ENCODE measurements at regions not wholly inside any gene's neighbourhood (a gene's known extent, or its start where the extent isn't known, plus 50 kb on each side); places are given as distances from the start of the nearest gene placed in this dataset.

DNA sequence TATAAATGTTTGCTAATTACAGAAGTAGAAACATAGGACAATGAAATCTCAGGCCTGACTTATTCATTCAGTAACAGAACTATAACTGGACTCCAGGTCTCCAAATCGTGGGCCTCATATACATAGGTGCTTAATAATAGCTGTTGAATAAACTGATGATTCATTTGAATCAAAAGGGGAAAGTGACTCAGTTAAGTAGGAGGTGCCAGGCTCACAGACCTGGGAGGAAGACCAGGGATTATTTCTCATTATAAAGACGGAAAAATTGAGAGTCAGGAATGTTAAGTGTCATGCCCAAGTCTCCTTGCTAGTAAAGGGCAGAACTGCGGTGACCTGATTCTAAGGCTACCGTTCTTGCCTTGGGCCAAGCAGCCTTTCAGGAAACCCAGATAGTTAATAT is 131.5 kb downstream of the HS3ST1 start:
- no CpG with 5 or more reads among the region's 4 CpGs for WGBS (ENCODE audit: extremely low coverage, insufficient coverage, insufficient read length)
- Histone ChIP-seq H3K18ac (ENCODE audit: low read length) (no peak overlapping the region), H3K23ac (ENCODE audit: low read length) (no peak overlapping the region), H3K36me3 (ENCODE audit: control insufficient read depth in 1 of 2, insufficient read depth in 2 of 2, low read length in 2 of 2) (no peaks in the 10 kb centered on the region), H3K27ac (ENCODE audit: low read depth, low read length) (no peak overlapping the region), H3K27me3 (ENCODE audit: insufficient read depth, low read length) (no peaks in the 10 kb centered on the region), H3K4me1 (ENCODE audit: control insufficient read depth in 1 of 2, insufficient read depth in 2 of 2, low read length in 2 of 2) (peaks cover 3 to 4% of the 10 kb centered on the region in 2 experiments), H3K4me2 (ENCODE audit: low read length) (no peak overlapping the region), H3K4me3 (ENCODE audit: low read depth, low read length) (no peak overlapping the region), H2BK120ac (ENCODE audit: insufficient read depth, low read length, poor library complexity) (no peak overlapping the region), H4K8ac (ENCODE audit: low read depth, low read length) (no peak overlapping the region), H3K9me3 (ENCODE audit: insufficient read depth, low read depth, low read length) (no peaks in the 10 kb centered on the region), H3K79me1 (ENCODE audit: low read length) (no peaks in the 10 kb centered on the region), H4K91ac (ENCODE audit: low read depth, low read length) (no peak overlapping the region), H3K14ac (ENCODE audit: low read length) (no peak overlapping the region), H4K12ac (ENCODE audit: low read depth, low read length) (no peak overlapping the region), H2AK5ac (ENCODE audit: low read length) (no peak overlapping the region), H3K79me2 (ENCODE audit: control insufficient read depth, insufficient read depth, low read length, poor library complexity) (no peaks in the 10 kb centered on the region), H3K9ac (ENCODE audit: low read length) (no peak overlapping the region), H2AFZ (ENCODE audit: insufficient read depth, low read length, poor library complexity) (no peak overlapping the region), H3K4ac (ENCODE audit: low read depth, low read length) (no peak overlapping the region), H2BK5ac (ENCODE audit: low read depth, low read length, poor library complexity) (no peak overlapping the region), H2BK12ac (ENCODE audit: low read length) (no peak overlapping the region)
- DNase-seq = no peak

GRCh38 chr4:11293866-11294265 is 134.8 kb downstream of the HS3ST1 start:
- H3K27me3 ChIP-seq (ENCODE audit: insufficient read depth, low read length) = no peaks in the 10 kb centered on the region
- H3K9ac ChIP-seq (ENCODE audit: low read length) = no peak overlapping the region
- no peaks in the 10 kb centered on the region for H3K36me3 ChIP-seq (ENCODE audit: control insufficient read depth in 1 of 2, insufficient read depth in 2 of 2, low read length in 2 of 2)
- H3K79me2 ChIP-seq (ENCODE audit: control insufficient read depth, insufficient read depth, low read length, poor library complexity) = no peaks in the 10 kb centered on the region
- DNase-seq = peak in 1 of 2 donors; percentile 5
- WGBS (ENCODE audit: extremely low coverage, insufficient coverage, insufficient read length) = no CpG with 5 or more reads among the region's 1 CpG
- no peak overlapping the region for H2BK120ac ChIP-seq (ENCODE audit: insufficient read depth, low read length, poor library complexity)
- no peak overlapping the region for H2BK5ac ChIP-seq (ENCODE audit: low read depth, low read length, poor library complexity)
- H3K4me3 ChIP-seq (ENCODE audit: low read depth, low read length) = no peak overlapping the region
- no peak overlapping the region for H3K23ac ChIP-seq (ENCODE audit: low read length)
- no peak overlapping the region for H4K8ac ChIP-seq (ENCODE audit: low read depth, low read length)
- H3K4me2 ChIP-seq (ENCODE audit: low read length) = no peak overlapping the region
- H3K4me1 ChIP-seq (ENCODE audit: control insufficient read depth in 1 of 2, insufficient read depth in 2 of 2, low read length in 2 of 2) = no peaks in the 10 kb centered on the region
- H3K79me1 ChIP-seq (ENCODE audit: low read length) = no peaks in the 10 kb centered on the region
- no peak overlapping the region for H4K91ac ChIP-seq (ENCODE audit: low read depth, low read length)
- no peak overlapping the region for H2AK5ac ChIP-seq (ENCODE audit: low read length)
- no peak overlapping the region for H2BK12ac ChIP-seq (ENCODE audit: low read length)
- no peaks in the 10 kb centered on the region for H3K9me3 ChIP-seq (ENCODE audit: insufficient read depth, low read depth, low read length)
- H3K18ac ChIP-seq (ENCODE audit: low read length) = no peak overlapping the region
- no peak overlapping the region for H3K27ac ChIP-seq (ENCODE audit: low read depth, low read length)
- no peak overlapping the region for H4K12ac ChIP-seq (ENCODE audit: low read depth, low read length)
- no peak overlapping the region for H3K14ac ChIP-seq (ENCODE audit: low read length)
- no peak overlapping the region for H2AFZ ChIP-seq (ENCODE audit: insufficient read depth, low read length, poor library complexity)
- no peak overlapping the region for H3K4ac ChIP-seq (ENCODE audit: low read depth, low read length)

DNA sequence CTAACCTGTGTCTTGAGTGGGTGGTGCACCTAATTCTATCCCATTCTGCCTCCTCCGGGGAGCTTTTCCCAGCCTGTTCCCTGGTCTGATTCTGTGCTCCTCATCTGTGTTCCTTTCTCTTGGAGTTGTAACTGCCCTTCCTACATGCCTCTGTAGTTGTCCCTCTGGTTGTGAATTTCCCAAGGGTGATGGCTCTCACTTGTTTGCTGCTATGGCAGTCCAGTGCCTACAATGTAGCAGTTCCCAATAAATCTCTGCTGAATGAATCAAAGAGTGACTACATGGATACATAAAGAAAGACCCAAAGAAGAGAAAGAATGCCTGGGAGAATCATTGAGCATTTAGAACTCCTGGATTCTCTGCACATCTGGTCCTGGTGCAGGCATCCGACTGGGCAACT is 141.6 kb downstream of the HS3ST1 start:
- no peak overlapping the region for H3K4me3 ChIP-seq (ENCODE audit: low read depth, low read length)
- no peak overlapping the region for H3K14ac ChIP-seq (ENCODE audit: low read length)
- H3K27me3 ChIP-seq (ENCODE audit: insufficient read depth, low read length) = no peaks in the 10 kb centered on the region
- no peak overlapping the region for H2AFZ ChIP-seq (ENCODE audit: insufficient read depth, low read length, poor library complexity)
- H2BK12ac ChIP-seq (ENCODE audit: low read length) = no peak overlapping the region
- H3K4me2 ChIP-seq (ENCODE audit: low read length) = no peak overlapping the region
- H2AK5ac ChIP-seq (ENCODE audit: low read length) = no peak overlapping the region
- no peak overlapping the region for H3K23ac ChIP-seq (ENCODE audit: low read length)
- H3K79me2 ChIP-seq (ENCODE audit: control insufficient read depth, insufficient read depth, low read length, poor library complexity) = no peaks in the 10 kb centered on the region
- no peak overlapping the region for H4K91ac ChIP-seq (ENCODE audit: low read depth, low read length)
- no peak overlapping the region for H3K27ac ChIP-seq (ENCODE audit: low read depth, low read length)
- no peaks in the 10 kb centered on the region for H3K4me1 ChIP-seq (ENCODE audit: control insufficient read depth in 1 of 2, insufficient read depth in 2 of 2, low read length in 2 of 2)
- H2BK5ac ChIP-seq (ENCODE audit: low read depth, low read length, poor library complexity) = no peak overlapping the region
- H2BK120ac ChIP-seq (ENCODE audit: insufficient read depth, low read length, poor library complexity) = no peak overlapping the region
- no CpG with 5 or more reads among the region's 2 CpGs for WGBS (ENCODE audit: extremely low coverage, insufficient coverage, insufficient read length)
- no peaks in the 10 kb centered on the region for H3K36me3 ChIP-seq (ENCODE audit: control insufficient read depth in 1 of 2, insufficient read depth in 2 of 2, low read length in 2 of 2)
- no peak overlapping the region for H4K12ac ChIP-seq (ENCODE audit: low read depth, low read length)
- H3K4ac ChIP-seq (ENCODE audit: low read depth, low read length) = no peak overlapping the region
- H3K79me1 ChIP-seq (ENCODE audit: low read length) = no peaks in the 10 kb centered on the region
- no peak overlapping the region for H3K9ac ChIP-seq (ENCODE audit: low read length)
- no peak overlapping the region for H3K18ac ChIP-seq (ENCODE audit: low read length)
- DNase-seq = no peak
- H3K9me3 ChIP-seq (ENCODE audit: insufficient read depth, low read depth, low read length) = peaks cover 6% of the 10 kb centered on the region
- H4K8ac ChIP-seq (ENCODE audit: low read depth, low read length) = no peak overlapping the region

GRCh38 chr4:11286533-11286932 is 142.2 kb downstream of the HS3ST1 start:
- Histone ChIP-seq H3K4me1 (ENCODE audit: control insufficient read depth in 1 of 2, insufficient read depth in 2 of 2, low read length in 2 of 2) (no peaks in the 10 kb centered on the region), H3K27me3 (ENCODE audit: insufficient read depth, low read length) (no peaks in the 10 kb centered on the region), H3K4me3 (ENCODE audit: low read depth, low read length) (no peak overlapping the region), H4K12ac (ENCODE audit: low read depth, low read length) (no peak overlapping the region), H2BK120ac (ENCODE audit: insufficient read depth, low read length, poor library complexity) (no peak overlapping the region), H3K23ac (ENCODE audit: low read length) (no peak overlapping the region), H2AK5ac (ENCODE audit: low read length) (no peak overlapping the region), H3K9ac (ENCODE audit: low read length) (no peak overlapping the region), H3K36me3 (ENCODE audit: control insufficient read depth in 1 of 2, insufficient read depth in 2 of 2, low read length in 2 of 2) (no peaks in the 10 kb centered on the region), H4K8ac (ENCODE audit: low read depth, low read length) (no peak overlapping the region), H3K14ac (ENCODE audit: low read length) (no peak overlapping the region), H3K79me2 (ENCODE audit: control insufficient read depth, insufficient read depth, low read length, poor library complexity) (no peaks in the 10 kb centered on the region), H3K79me1 (ENCODE audit: low read length) (no peaks in the 10 kb centered on the region), H2BK5ac (ENCODE audit: low read depth, low read length, poor library complexity) (no peak overlapping the region), H2AFZ (ENCODE audit: insufficient read depth, low read length, poor library complexity) (no peak overlapping the region), H3K4me2 (ENCODE audit: low read length) (no peak overlapping the region), H3K18ac (ENCODE audit: low read length) (no peak overlapping the region), H2BK12ac (ENCODE audit: low read length) (no peak overlapping the region), H3K27ac (ENCODE audit: low read depth, low read length) (no peak overlapping the region), H4K91ac (ENCODE audit: low read depth, low read length) (no peak overlapping the region), H3K9me3 (ENCODE audit: insufficient read depth, low read depth, low read length) (peaks cover 6% of the 10 kb centered on the region), H3K4ac (ENCODE audit: low read depth, low read length) (no peak overlapping the region)
- WGBS (ENCODE audit: extremely low coverage, insufficient coverage, insufficient read length) = no CpG with 5 or more reads among the region's 2 CpGs
- no peak for DNase-seq
